Cerebellar cortex (tissue), 1 donor: ENCODE measurements at regions not wholly inside any gene's neighbourhood (a gene's known extent, or its start where the extent isn't known, plus 50 kb on each side); places are given as distances from the start of the nearest gene placed in this dataset.
A peak's percentile ranks its signal among the peaks of the same experiment; 100 is the strongest.
"Not testable (repeated sequence)": the region's sequence is repeated elsewhere in the genome, so short reads cannot be mapped to it uniquely, and the experiment has no call there.

Experiments
- DNase-seq: peaks from one replicate; pipeline ENCODE4 v3.0.0-alpha.2; 2015; ENCODE audit warnings: low spot score

- no peak for DNase-seq
These were observed 168.0 kb downstream of the DKK1 start for GRCh38 chr10:52481986-52482555.

GRCh38 chr10:52483587-52483986, 169.5 kb downstream of the DKK1 start:
- no peak for DNase-seq

- no peak for DNase-seq
These were observed 170.4 kb downstream of the DKK1 start for GRCh38 chr10:52484206-52485065.

GRCh38 chr10:52485462-52485861, 171.4 kb downstream of the DKK1 start:
- DNase-seq, result no peak

- no peak for DNase-seq
These were observed 172.9 kb downstream of the DKK1 start for GRCh38 chr10:52486840-52487611.

- DNase-seq, result peak; percentile 37
These were observed 174.8 kb downstream of the DKK1 start for GRCh38 chr10:52488606-52489485.

GRCh38 chr10:52491246-52491995, 177.3 kb downstream of the DKK1 start:
- no peak for DNase-seq

GRCh38 chr10:52499281-52499680, 185.2 kb downstream of the DKK1 start:
- DNase-seq, result no peak

GRCh38 chr10:52500476-52500875, 186.4 kb downstream of the DKK1 start:
- DNase-seq, result no peak

- no peak for DNase-seq
These were observed 188.2 kb downstream of the DKK1 start for GRCh38 chr10:52502237-52502636.

- not testable (repeated sequence) for DNase-seq
These were observed 191.3 kb downstream of the DKK1 start for GRCh38 chr10:52505341-52505740.

- DNase-seq, result no peak
These were observed 200.4 kb downstream of the DKK1 start for GRCh38 chr10:52514481-52514880.

GRCh38 chr10:52517012-52517411, 202.9 kb downstream of the DKK1 start:
- no peak for DNase-seq

GRCh38 chr10:52523696-52524095, 209.6 kb downstream of the DKK1 start:
- no peak for DNase-seq

- DNase-seq, result no peak
These were observed 211.7 kb downstream of the DKK1 start for GRCh38 chr10:52525761-52526160.

GRCh38 chr10:52526251-52526823, 212.3 kb downstream of the DKK1 start:
- no peak for DNase-seq

- no peak for DNase-seq
These were observed 218.7 kb downstream of the DKK1 start for GRCh38 chr10:52532650-52533290.

- DNase-seq, result no peak
These were observed 219.9 kb downstream of the DKK1 start for GRCh38 chr10:52533986-52534385.

GRCh38 chr10:52539463-52539862, 225.4 kb downstream of the DKK1 start:
- DNase-seq, result no peak

GRCh38 chr10:52540479-52540984, 226.5 kb downstream of the DKK1 start:
- DNase-seq, result no peak
